HCT116 (cell line): ENCODE measurements at regions not wholly inside any gene's neighbourhood (a gene's known extent, or its start where the extent isn't known, plus 50 kb on each side); places are given as distances from the start of the nearest gene placed in this dataset.

Experiments used
- ATAC-seq: fragments of 200-7000 bp; cut with Tn5 transposase; 2 replicates; pipeline ENCODE4 v1.9.1; 2020; ENCODE audit warnings: mild to moderate bottlenecking, moderate library complexity
- BruUV-seq: library from RNA; stranded (reverse); fragments of 400-500 nt; replicated peaks from 2 replicates; lab custom pipeline; 2021; lab: Mats Ljungman, UMichigan
- CTCF ChIA-PET: fragments of 300-600 bp; sonication (Branson Sonifier 250); formaldehyde crosslinking; loops from one replicate; lab custom pipeline; 2021; ENCODE audit warnings: antibody characterized with exemption; lab: Charles Lee
- POLR2A ChIA-PET: fragments of 300-600, 350-600 bp; sonication (Branson Sonifier 250); formaldehyde crosslinking; loops from one replicate; lab custom pipeline; 2021; ENCODE audit warnings: antibody characterized with exemption; lab: Charles Lee
- RAD21 ChIA-PET, 2 experiments: fragments of 300-600 bp; sonication (Branson Sonifier 250); formaldehyde crosslinking; loops; one replicate each; lab custom pipeline; 2023; ENCODE audit warnings: low total read pairs in 2 of 2; ENCODE audit not compliant: uncharacterized antibody in 2 of 2, unreplicated experiment in 2 of 2, low non-redundant PET in 1 of 2; lab: Charles Lee
- DNase-seq: peaks from one replicate; pipeline ENCODE4 v3.0.0-alpha.2; 2010; ENCODE audit warnings: low read depth, low spot score
- H2AFZ ChIP-seq: fragments of 200-600 bp; shearing (Covaris generic), sonication (generic); 2 replicates; pipeline ENCODE4 v1.6.1; 2017; ENCODE audit warnings: low read depth, mixed run types, mixed read lengths, antibody characterized with exemption, low read length; ENCODE audit not compliant: poor library complexity, severe bottlenecking
- H3K27ac ChIP-seq: 2 replicates; pipeline ENCODE4 v1.5.1; 2012; ENCODE audit warnings: low read depth, low read length
- H3K27me3 ChIP-seq: fragments of 200-600 bp; sonication (generic); 2 replicates; pipeline ENCODE4 v1.6.1; 2016; ENCODE audit warnings: mixed run types, low read length, mixed read lengths; ENCODE audit not compliant: insufficient read depth
- H3K36me3 ChIP-seq, 2 experiments: fragments of 200-500 bp in 1 of 2; fragments of 200-600 bp in 1 of 2; sonication (Bioruptor generic) in 1 of 2; sonication (generic) in 1 of 2; 2 replicates each; pipeline versions ENCODE4 v1.5.1 to v1.6.1; 2014 to 2016; ENCODE audit warnings: low read length in 2 of 2, inconsistent platforms in 1 of 2, mixed read lengths in 1 of 2, mixed run types in 1 of 2; ENCODE audit not compliant: insufficient read depth in 2 of 2, control insufficient read depth in 1 of 2
- H3K4me1 ChIP-seq, 2 experiments: fragments of 200-600 bp in 1 of 2; sonication (generic) in 1 of 2; 2 replicates each; pipeline versions ENCODE4 v1.5.1 to v1.6.1; 2012 to 2017; ENCODE audit warnings: low read length in 2 of 2, inconsistent platforms in 1 of 2, mild to moderate bottlenecking in 1 of 2, mixed read lengths in 1 of 2, mixed run types in 1 of 2, moderate library complexity in 1 of 2; ENCODE audit not compliant: insufficient read depth in 2 of 2, control insufficient read depth in 1 of 2
- H3K4me2 ChIP-seq: fragments of 200-600 bp; sonication (generic); 2 replicates; pipeline ENCODE4 v1.6.1; 2017; ENCODE audit warnings: mixed run types, low read length, mixed read lengths
- H3K4me3 ChIP-seq, 2 experiments: fragments of 200-600 bp in 1 of 2; sonication (generic) in 1 of 2; replicated peaks in 1 of 2; 2 replicates each; pipeline ENCODE4 v1.5.1; 2011 to 2016; ENCODE audit warnings: low read length in 2 of 2, control low read depth in 1 of 2, low read depth in 1 of 2, mild to moderate bottlenecking in 1 of 2, mixed read lengths in 1 of 2, mixed run types in 1 of 2
- H3K79me2 ChIP-seq: fragments of 200-600 bp; sonication (generic); 2 replicates; pipeline ENCODE4 v1.6.1; 2017; ENCODE audit warnings: mild to moderate bottlenecking, mixed run types, low read length, moderate library complexity, mixed read lengths; ENCODE audit not compliant: insufficient read depth
- H3K9ac ChIP-seq: fragments of 200-600 bp; sonication (generic); 2 replicates; pipeline ENCODE4 v1.6.1; 2016; ENCODE audit warnings: low read length, mixed read lengths
- H3K9me2 ChIP-seq: fragments of 200-600 bp; sonication (generic), shearing (Covaris generic); 2 replicates; pipeline ENCODE4 v1.6.1; 2017; ENCODE audit warnings: mixed run types, mild to moderate bottlenecking, moderate library complexity; ENCODE audit not compliant: insufficient read depth
- H3K9me3 ChIP-seq, 2 experiments: fragments of 200-500 bp in 1 of 2; fragments of 200-600 bp in 1 of 2; sonication (Bioruptor generic) in 1 of 2; sonication (generic) in 1 of 2; 2 replicates each; pipeline ENCODE4 v1.6.1; 2014 to 2017; ENCODE audit warnings: low read length in 2 of 2, mixed read lengths in 2 of 2, inconsistent platforms in 1 of 2, low read depth in 1 of 2, mild to moderate bottlenecking in 1 of 2, mixed run types in 1 of 2, moderate library complexity in 1 of 2; ENCODE audit not compliant: control insufficient read depth in 1 of 2, insufficient read depth in 1 of 2
- H4K20me1 ChIP-seq: fragments of 200-600 bp; sonication (generic), shearing (Covaris generic); 2 replicates; pipeline ENCODE4 v1.6.1; 2017; ENCODE audit warnings: mixed run types, mild to moderate bottlenecking, moderate library complexity; ENCODE audit not compliant: insufficient read depth
- CBX3 ChIP-seq: IDR thresholded peaks from 2 replicates; pipeline ENCODE4 v1.6.1; 2012; ENCODE audit warnings: low read depth
- ELF1 ChIP-seq: IDR thresholded peaks from 2 replicates; pipeline ENCODE4 v1.6.1; 2012; ENCODE audit warnings: low read depth, borderline replicate concordance
- EZH2 ChIP-seq: fragments of 200-600 bp; sonication (generic); IDR thresholded peaks from 2 replicates; pipeline ENCODE4 v1.6.1; 2017; ENCODE audit warnings: antibody characterized with exemption, mixed run types
- EZH2phosphoT487 ChIP-seq: fragments of 200-600 bp; IDR thresholded peaks from 2 replicates; pipeline ENCODE4 v1.6.1; 2018; ENCODE audit warnings: antibody characterized with exemption, borderline replicate concordance
- ZNF274 ChIP-seq: fragments of 200-500 bp; sonication (Bioruptor generic); IDR thresholded peaks from 2 replicates; pipeline ENCODE4 v1.6.1; 2014; ENCODE audit warnings: mild to moderate bottlenecking, low read depth, low read length, inconsistent platforms
- intact Hi-C: fragments of 100-400 bp; cut with micrococcal nuclease; formaldehyde crosslinking; loops from 2 replicates; pipeline ENCODE4 v1.10.0; 2022

DNA sequence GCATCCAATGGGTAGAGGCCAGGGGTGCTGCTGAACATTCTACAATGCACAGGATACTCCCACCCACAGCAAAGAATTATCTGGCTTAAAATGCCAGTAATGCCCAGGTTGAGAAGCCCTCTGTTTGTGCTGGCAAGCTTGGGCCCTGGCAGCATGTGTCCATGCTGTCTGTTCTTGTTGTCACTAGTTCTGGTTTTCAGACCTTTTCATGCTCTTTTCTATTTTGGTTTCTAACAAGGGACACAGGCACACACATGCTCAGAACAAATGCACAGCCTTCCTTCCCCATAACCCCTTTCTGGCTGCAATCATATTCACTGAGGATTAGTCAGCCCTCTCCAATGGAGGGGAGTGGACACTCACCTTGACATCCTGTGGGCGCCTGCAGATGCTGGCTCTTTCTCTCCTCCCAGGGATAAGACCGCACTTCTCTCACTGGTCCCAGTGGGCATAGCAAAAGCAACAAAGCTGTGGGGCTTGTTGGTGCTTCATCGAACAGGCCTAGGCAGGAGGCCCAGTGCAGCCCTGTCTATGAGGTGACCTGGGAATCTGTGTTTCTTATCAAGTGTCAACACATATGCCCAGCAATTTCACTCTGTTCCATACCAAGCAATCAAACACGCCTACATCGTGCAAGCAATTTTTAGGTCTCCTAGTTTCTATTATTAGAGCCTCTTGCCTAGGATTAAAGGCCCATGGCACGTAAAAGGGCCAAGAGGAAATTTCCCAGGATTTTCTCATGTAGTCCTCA lies 271.1 kb upstream of the CCL2 start (continued):
- no peak for TF ChIP-seq ELF1

DNA sequence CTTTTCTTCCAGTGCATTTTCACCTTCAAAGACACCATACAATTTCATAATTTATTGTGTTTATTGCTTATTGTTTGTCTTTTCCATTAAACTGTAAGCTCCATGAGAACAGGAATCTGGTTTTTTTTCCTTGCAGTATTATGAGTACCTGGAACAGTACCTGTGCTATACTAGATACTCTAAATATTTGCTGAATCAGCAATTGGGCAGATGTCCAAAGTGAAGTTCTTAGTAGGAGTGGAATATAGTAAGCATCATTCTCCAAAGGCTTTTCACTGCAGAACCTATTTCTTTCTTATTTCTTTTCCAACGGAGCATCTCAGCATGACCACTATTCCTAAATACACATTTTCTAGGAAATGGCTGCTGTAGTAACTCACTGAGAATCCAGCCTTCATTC lies 269.0 kb upstream of the CCL2 start:
- no peaks in the 10 kb centered on the region for H3K9me2 ChIP-seq
- H3K9me3 ChIP-seq: peaks cover 0 to 28% of the 10 kb centered on the region in 2 experiments; a peak in 2 of 4 replicates
- H2AFZ ChIP-seq: no peak overlapping the region
- H3K27ac ChIP-seq: no peak overlapping the region
- ChIA-PET POLR2A (no interaction called here), CTCF (no interaction called here), RAD21 (no interaction called here)
- DNase-seq (no peak), ATAC-seq (no peak)
- H3K9ac ChIP-seq: no peak overlapping the region
- H3K27me3 ChIP-seq: no peaks in the 10 kb centered on the region
- no peak overlapping the region for H3K4me2 ChIP-seq
- no peaks in the 10 kb centered on the region for H3K4me1 ChIP-seq
- no peak overlapping the region for H3K4me3 ChIP-seq
- TF ChIP-seq EZH2phosphoT487 (no peak), ZNF274 (no peak)
- no peaks in the 10 kb centered on the region for H3K36me3 ChIP-seq
- intact Hi-C loops: no loop called here
- no TSS peak for BruUV-seq
- H3K79me2 ChIP-seq: no peaks in the 10 kb centered on the region
- no peaks in the 10 kb centered on the region for H4K20me1 ChIP-seq

DNA sequence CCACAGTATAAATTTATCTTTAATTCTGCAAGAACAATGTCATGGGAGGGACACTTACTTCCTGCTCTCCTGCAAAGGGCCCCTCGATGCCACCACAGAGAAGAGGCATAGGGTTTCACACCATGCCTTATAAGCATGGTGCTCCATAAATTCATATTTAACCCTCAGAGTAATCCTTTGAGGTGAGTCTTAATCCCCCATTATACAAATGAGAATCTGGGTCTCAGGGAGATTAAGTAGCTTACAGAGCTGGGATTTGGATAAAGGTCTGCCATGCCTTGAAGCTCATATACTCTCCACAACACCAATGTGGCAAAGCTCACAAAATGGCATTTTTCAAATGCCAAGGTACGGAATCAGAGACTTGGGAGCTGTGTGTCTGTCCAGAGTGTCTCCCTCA lies 268.5 kb upstream of the CCL2 start:
- intact Hi-C loops: no loop called here
- no peak overlapping the region for H3K27ac ChIP-seq
- H4K20me1 ChIP-seq: no peaks in the 10 kb centered on the region
- H3K9ac ChIP-seq: no peak overlapping the region
- ChIA-PET CTCF (no interaction called here), POLR2A (no interaction called here), RAD21 (no interaction called here)
- no peaks in the 10 kb centered on the region for H3K79me2 ChIP-seq
- H3K36me3 ChIP-seq: no peaks in the 10 kb centered on the region
- no peak overlapping the region for H2AFZ ChIP-seq
- H3K4me2 ChIP-seq: no peak overlapping the region
- no peak overlapping the region for H3K4me3 ChIP-seq
- no TSS peak for BruUV-seq
- TF ChIP-seq CBX3 (no peak), ZNF274 (no peak), EZH2 (no peak)
- no peaks in the 10 kb centered on the region for H3K9me2 ChIP-seq
- H3K9me3 ChIP-seq: peaks cover 0 to 28% of the 10 kb centered on the region in 2 experiments; a peak in 2 of 4 replicates
- ATAC-seq (no peak), DNase-seq (no peak)
- no peaks in the 10 kb centered on the region for H3K27me3 ChIP-seq
- no peaks in the 10 kb centered on the region for H3K4me1 ChIP-seq
